OCI-LY1 (cell line): ENCODE measurements at regions not wholly inside any gene's neighbourhood (a gene's known extent, or its start where the extent isn't known, plus 50 kb on each side); places are given as distances from the start of the nearest gene placed in this dataset.

Source experiments
- H2AFZ ChIP-seq: fragments of 200-600 bp; sonication (generic), shearing (Covaris generic); 2 replicates; pipeline ENCODE4 v1.6.0; 2014; ENCODE audit warnings: antibody characterized with exemption, mild to moderate bottlenecking, low read length
- H3F3A ChIP-seq: fragments of 200-600 bp; sonication (generic), shearing (Covaris generic); 2 replicates; pipeline ENCODE4 v1.6.0; 2014; ENCODE audit warnings: mild to moderate bottlenecking, antibody characterized with exemption, low read length, moderate library complexity; ENCODE audit not compliant: insufficient read depth
- H3K27ac ChIP-seq: fragments of 200-600 bp; sonication (generic); 2 replicates; pipeline ENCODE4 v1.5.1; 2014; ENCODE audit warnings: low read length, mixed run types, mild to moderate bottlenecking, low read depth; ENCODE audit not compliant: poor library complexity, severe bottlenecking
- H3K27me3 ChIP-seq: fragments of 200-600 bp; sonication (generic); 2 replicates; pipeline ENCODE4 v1.6.0; 2014; ENCODE audit warnings: antibody characterized with exemption, mild to moderate bottlenecking, low read length, moderate library complexity; ENCODE audit not compliant: insufficient read depth
- H3K36me3 ChIP-seq: fragments of 200-600 bp; sonication (generic); 2 replicates; pipeline ENCODE4 v1.6.1; 2014; ENCODE audit warnings: mild to moderate bottlenecking, antibody characterized with exemption, low read length, moderate library complexity, mixed read lengths; ENCODE audit not compliant: insufficient read depth
- H3K4me1 ChIP-seq: fragments of 200-600 bp; sonication (generic); 2 replicates; pipeline ENCODE4 v1.5.1; 2014; ENCODE audit warnings: mild to moderate bottlenecking, low read length, moderate library complexity; ENCODE audit not compliant: insufficient read depth, severe bottlenecking
- H3K4me2 ChIP-seq: fragments of 200-600 bp; sonication (generic), shearing (Covaris generic); 2 replicates; pipeline ENCODE4 v1.6.1; 2014; ENCODE audit warnings: low read length
- H3K4me3 ChIP-seq: fragments of 200-600 bp; sonication (generic); 2 replicates; pipeline ENCODE4 v1.5.1; 2014; ENCODE audit warnings: low read length, low read depth, mild to moderate bottlenecking, mixed read lengths; ENCODE audit not compliant: poor library complexity, severe bottlenecking
- H3K79me2 ChIP-seq: fragments of 200-600 bp; shearing (Covaris generic); 2 replicates; pipeline ENCODE4 v1.6.1; 2016; ENCODE audit warnings: mixed run types, low read length, mixed read lengths; ENCODE audit not compliant: insufficient read depth
- H3K9ac ChIP-seq: fragments of 200-600 bp; sonication (generic), shearing (Covaris generic); 2 replicates; pipeline ENCODE4 v1.6.1; 2014; ENCODE audit warnings: mild to moderate bottlenecking, low read length, mixed read lengths
- H3K9me2 ChIP-seq: fragments of 200-600 bp; sonication (generic), shearing (Covaris generic); 2 replicates; pipeline ENCODE4 v1.6.1; 2014; ENCODE audit warnings: low read depth, mild to moderate bottlenecking, low read length, mixed read lengths
- H3K9me3 ChIP-seq: fragments of 200-600 bp; shearing (Covaris generic); 2 replicates; pipeline ENCODE4 v1.6.1; 2014; ENCODE audit warnings: low read length, mixed read lengths
- H4K20me1 ChIP-seq: fragments of 200-600 bp; sonication (generic), shearing (Covaris generic); 2 replicates; pipeline ENCODE4 v1.6.0; 2016; ENCODE audit warnings: mild to moderate bottlenecking, low read length; ENCODE audit not compliant: insufficient read depth
- EZH2 ChIP-seq: fragments of 200-600 bp; sonication (generic), shearing (Covaris generic); IDR thresholded peaks from 2 replicates; pipeline ENCODE4 v1.8.0; 2017; ENCODE audit warnings: borderline replicate concordance, mixed run types, mild to moderate bottlenecking, antibody characterized with exemption, low read length, moderate library complexity, mixed read lengths
- TF ChIP-seq, protein P1 (sequence below): fragments of 200-600 bp; sonication (generic), shearing (Covaris generic); IDR thresholded peaks from 2 replicates; pipeline ENCODE4 v1.5.1; 2017; ENCODE audit warnings: mild to moderate bottlenecking, antibody characterized with exemption, low read length, moderate library complexity, mixed read lengths

DNA sequence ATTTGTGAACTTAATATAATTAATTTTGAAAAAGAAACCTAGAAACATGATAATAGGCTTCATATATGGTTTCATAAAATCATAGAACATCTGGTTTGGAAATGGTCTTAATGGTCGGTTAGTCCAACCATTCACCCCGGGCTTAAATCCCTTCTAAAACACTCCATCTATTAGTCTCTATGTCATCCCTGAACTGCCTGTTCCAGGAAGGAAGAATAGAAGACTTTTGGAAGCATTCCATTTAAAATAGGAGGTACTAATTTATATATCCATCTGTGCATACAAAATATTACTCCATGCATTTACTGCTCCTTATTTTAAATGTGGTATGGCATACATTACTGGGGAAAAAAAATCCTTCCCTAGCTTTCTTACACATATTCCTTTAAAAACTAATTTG lies 262.2 kb upstream of the DDX53 start:
- no peaks in the 10 kb centered on the region for H3K79me2 ChIP-seq
- no peak overlapping the region for H2AFZ ChIP-seq
- TF ChIP-seq EZH2, result no peak
- TF ChIP-seq, protein P1, sequence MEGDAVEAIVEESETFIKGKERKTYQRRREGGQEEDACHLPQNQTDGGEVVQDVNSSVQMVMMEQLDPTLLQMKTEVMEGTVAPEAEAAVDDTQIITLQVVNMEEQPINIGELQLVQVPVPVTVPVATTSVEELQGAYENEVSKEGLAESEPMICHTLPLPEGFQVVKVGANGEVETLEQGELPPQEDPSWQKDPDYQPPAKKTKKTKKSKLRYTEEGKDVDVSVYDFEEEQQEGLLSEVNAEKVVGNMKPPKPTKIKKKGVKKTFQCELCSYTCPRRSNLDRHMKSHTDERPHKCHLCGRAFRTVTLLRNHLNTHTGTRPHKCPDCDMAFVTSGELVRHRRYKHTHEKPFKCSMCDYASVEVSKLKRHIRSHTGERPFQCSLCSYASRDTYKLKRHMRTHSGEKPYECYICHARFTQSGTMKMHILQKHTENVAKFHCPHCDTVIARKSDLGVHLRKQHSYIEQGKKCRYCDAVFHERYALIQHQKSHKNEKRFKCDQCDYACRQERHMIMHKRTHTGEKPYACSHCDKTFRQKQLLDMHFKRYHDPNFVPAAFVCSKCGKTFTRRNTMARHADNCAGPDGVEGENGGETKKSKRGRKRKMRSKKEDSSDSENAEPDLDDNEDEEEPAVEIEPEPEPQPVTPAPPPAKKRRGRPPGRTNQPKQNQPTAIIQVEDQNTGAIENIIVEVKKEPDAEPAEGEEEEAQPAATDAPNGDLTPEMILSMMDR, result no peak
- no peaks in the 10 kb centered on the region for H3K4me1 ChIP-seq
- no peaks in the 10 kb centered on the region for H3K36me3 ChIP-seq
- no peaks in the 10 kb centered on the region for H4K20me1 ChIP-seq
- H3K27me3 ChIP-seq, result no peaks in the 10 kb centered on the region
- no peaks in the 10 kb centered on the region for H3K9me3 ChIP-seq
- H3K9me2 ChIP-seq, result no peaks in the 10 kb centered on the region
- no peak overlapping the region for H3K4me2 ChIP-seq
- H3K4me3 ChIP-seq, result no peak overlapping the region
- no peaks in the 10 kb centered on the region for H3F3A ChIP-seq
- H3K9ac ChIP-seq, result no peak overlapping the region
- no peak overlapping the region for H3K27ac ChIP-seq

GRCh38 chrX:22739276-22739675 lies 260.5 kb upstream of the DDX53 start:
- Histone ChIP-seq H2AFZ (no peak overlapping the region), H3K36me3 (no peaks in the 10 kb centered on the region), H3K9ac (no peak overlapping the region), H4K20me1 (no peaks in the 10 kb centered on the region), H3K4me3 (no peak overlapping the region), H3K9me3 (no peaks in the 10 kb centered on the region), H3K27ac (no peak overlapping the region), H3K79me2 (no peaks in the 10 kb centered on the region), H3K9me2 (no peaks in the 10 kb centered on the region), H3K27me3 (no peaks in the 10 kb centered on the region), H3K4me2 (no peak overlapping the region), H3K4me1 (no peaks in the 10 kb centered on the region), H3F3A (no peaks in the 10 kb centered on the region)
- TF ChIP-seq, protein P1, result no peak
- TF ChIP-seq EZH2, result no peak

- Histone ChIP-seq H3K4me2 (no peak overlapping the region), H4K20me1 (no peaks in the 10 kb centered on the region), H3K27me3 (no peaks in the 10 kb centered on the region), H3K36me3 (no peaks in the 10 kb centered on the region), H3F3A (no peaks in the 10 kb centered on the region), H3K4me1 (no peaks in the 10 kb centered on the region), H3K79me2 (no peaks in the 10 kb centered on the region), H3K9me3 (no peaks in the 10 kb centered on the region), H3K4me3 (no peak overlapping the region), H3K27ac (no peak overlapping the region), H2AFZ (no peak overlapping the region), H3K9me2 (no peaks in the 10 kb centered on the region), H3K9ac (no peak overlapping the region)
- no peak for TF ChIP-seq EZH2
- TF ChIP-seq, protein P1, result no peak
Measured at GRCh38 chrX:22740836-22741235, 258.9 kb upstream of the DDX53 start.
